Anterior cingulate cortex (tissue), 58 donors: ENCODE measurements at regions not wholly inside any gene's neighbourhood (a gene's known extent, or its start where the extent isn't known, plus 50 kb on each side); places are given as distances from the start of the nearest gene placed in this dataset.

ENCODE experiments used
- DNase-seq, 58 donors: peaks; one replicate each; lab custom pipeline; 2025; lab: John Stamatoyannopoulos, UW

- DNase-seq, result no peak
Measured at GRCh38 chr20:48317578-48317977, 510.2 kb downstream of the PREX1 start.

GRCh38 chr20:48314925-48315592, 512.7 kb downstream of the PREX1 start:
- DNase-seq, result no peak

- no peak for DNase-seq
Measured at GRCh38 chr20:48313324-48313723, 514.5 kb downstream of the PREX1 start.

DNA sequence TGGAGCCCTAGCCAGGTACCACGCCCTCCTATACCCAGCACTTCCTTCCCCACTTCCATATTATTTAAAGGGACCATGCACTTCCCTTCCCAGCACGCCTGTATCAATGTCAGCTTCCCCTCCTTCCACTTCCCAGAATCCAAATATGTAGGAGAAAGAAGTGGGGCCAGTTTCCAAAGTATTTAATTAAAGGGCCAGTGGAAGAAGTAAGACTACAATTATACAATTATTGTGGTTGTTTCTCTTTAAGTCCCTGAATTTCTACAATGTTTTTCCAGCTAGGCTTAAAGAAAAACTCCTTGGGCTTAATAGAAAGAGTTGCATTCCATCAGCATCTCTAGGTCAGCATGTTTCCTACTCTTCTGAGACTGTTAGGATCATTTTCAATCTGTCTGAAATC, 515.8 kb downstream of the PREX1 start:
- DNase-seq, result no peak

DNA sequence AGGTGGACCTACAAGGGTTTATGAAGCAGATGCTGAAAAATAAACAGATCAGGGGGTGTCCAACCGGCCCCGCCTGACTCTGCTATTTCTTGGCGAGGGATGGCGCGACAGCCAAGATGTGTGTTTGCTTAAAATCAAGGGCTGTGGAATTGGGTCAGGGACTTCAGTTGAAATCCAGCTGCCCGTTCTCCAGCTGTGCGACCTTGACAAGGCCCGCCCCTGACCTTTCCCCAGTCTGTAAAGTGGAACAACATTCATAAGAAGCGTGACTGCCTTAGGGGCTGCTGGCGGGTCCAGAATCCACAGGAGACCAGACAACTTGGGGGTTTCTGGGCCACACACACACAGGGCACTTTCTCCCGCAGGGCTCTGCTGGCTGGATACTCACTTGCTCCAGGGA, 517.5 kb downstream of the PREX1 start:
- DNase-seq, result no peak

DNA sequence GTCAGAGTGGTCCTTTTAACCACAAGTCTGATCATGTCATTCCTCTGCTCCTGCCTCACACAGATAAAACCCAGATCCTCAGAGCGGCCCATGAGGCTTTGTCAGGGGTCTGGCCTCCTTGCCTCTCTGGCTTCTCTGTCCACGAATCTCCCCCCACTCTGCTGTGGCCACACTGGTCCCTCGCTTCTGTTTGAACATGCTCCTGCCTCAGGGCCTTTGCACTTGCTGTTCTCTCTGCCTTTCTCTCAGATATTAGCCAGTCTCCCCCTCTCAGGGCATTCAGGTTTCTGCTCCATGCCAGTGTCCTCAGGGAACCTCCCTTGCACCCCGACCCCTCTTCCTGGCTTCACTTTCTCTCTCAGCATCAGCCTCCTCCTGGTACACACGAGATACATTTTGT, 518.5 kb downstream of the PREX1 start:
- DNase-seq, result no peak

- DNase-seq, result no peak
Measured at GRCh38 chr20:48308882-48309281, 518.9 kb downstream of the PREX1 start.

DNA sequence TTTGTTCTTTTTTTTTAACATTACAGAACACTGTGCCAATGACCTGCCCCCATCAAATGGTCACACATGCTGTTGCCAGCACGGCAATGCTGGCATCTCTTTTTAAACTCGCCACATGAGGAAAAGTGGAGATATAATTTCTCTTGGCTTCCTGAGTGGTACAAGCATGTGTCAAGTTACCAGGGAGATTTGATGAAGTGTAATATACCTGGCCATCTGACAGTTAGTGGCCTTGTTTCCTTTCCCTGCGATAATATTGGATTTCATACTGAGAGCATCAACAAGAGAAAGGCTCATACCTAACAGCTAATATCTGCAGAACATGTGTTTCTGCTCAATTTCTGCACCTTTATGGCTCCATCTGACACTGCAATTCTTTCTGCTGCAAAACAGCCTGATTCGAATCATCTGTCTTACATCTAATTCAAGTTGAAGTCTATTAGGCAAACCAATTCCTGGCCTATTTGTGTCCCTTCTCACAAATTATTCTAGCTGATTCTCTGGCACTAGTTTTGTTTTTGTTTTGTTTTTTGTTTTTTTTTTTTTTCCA, 519.5 kb downstream of the PREX1 start:
- no peak for DNase-seq

GRCh38 chr20:48307277-48307676, 520.5 kb downstream of the PREX1 start:
- DNase-seq, result no peak

- DNase-seq, result peak in 7 of 58 donors; percentile 3 to 32 (median 14)
Measured at GRCh38 chr20:48302844-48303542, 517.7 kb upstream of the SULF2 start.

DNA sequence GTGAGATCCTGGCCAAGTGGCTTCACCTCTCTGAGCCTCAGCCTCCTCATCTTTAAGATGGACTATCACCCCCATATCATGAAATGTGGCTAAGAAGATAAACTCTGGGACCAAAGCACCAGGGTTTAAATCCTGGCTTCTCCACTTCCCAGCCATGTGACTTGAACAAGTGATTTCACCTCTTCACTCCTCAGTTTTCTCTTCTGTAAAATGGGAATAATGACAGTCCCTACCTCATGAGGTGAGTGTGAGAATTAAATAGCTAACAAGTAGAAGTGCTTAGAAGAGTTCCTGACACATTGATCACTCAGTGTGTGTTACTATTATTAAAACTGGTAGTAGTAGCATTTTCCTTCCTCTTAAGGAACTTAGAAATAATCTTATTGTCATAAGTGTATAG, 516.9 kb upstream of the SULF2 start:
- no peak for DNase-seq

GRCh38 chr20:48301189-48301588, 515.9 kb upstream of the SULF2 start:
- no peak for DNase-seq

DNA sequence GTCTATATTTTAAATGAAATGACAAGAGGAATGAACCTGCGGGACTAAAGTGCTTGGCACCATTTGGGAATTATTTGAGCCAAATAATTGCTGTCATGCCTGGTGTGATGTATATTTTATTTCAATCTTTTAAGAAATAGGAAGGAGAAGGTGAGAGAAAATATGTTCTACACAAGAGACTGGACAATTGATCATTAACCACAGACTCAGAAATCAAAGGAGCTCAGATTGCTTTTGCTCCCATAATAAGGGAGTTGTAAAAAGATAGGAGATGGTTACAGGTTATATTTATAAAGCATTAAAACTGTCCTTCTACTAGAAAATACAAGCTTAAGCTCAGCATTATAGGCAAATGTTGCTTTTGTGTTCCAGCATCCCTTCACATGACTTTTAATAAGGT, 515.2 kb upstream of the SULF2 start:
- no peak for DNase-seq

GRCh38 chr20:48298851-48299484, 513.7 kb upstream of the SULF2 start:
- DNase-seq, result peak in 8 of 58 donors; percentile 7 to 46 (median 14)

GRCh38 chr20:48298433-48298832, 513.2 kb upstream of the SULF2 start:
- DNase-seq, result no peak

GRCh38 chr20:48295966-48296421, 510.7 kb upstream of the SULF2 start:
- peak in 13 of 58 donors; percentile 1 to 52 (median 19) for DNase-seq

GRCh38 chr20:48295445-48295903, 510.2 kb upstream of the SULF2 start:
- no peak for DNase-seq

- DNase-seq, result no peak
Measured at GRCh38 chr20:48294942-48295341, 509.7 kb upstream of the SULF2 start.

- DNase-seq, result no peak
Measured at GRCh38 chr20:48294196-48294595, 508.9 kb upstream of the SULF2 start.

- DNase-seq, result no peak
Measured at GRCh38 chr20:48293671-48294070, 508.4 kb upstream of the SULF2 start.

DNA sequence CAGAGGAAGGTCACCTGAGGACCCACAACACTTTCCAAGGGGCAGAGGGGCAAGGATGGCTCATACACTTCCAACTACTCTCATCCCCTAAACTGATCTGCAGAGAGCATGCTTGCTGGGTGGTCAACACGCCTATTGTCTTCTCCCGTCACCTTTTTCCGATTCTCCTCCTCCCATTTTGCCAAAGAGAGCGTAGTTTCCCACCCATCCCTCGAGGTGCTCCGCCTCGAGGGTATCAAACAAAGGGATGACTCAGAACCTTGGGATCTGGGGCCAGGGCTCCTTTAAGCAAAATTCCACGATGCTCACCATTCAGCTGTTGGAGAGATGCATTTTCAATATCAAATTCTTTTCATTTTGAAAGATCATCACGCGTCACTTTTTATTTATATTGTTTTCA, 507.5 kb upstream of the SULF2 start:
- DNase-seq, result no peak
